ENCODE measurements at regions not wholly inside any gene's neighbourhood (a gene's known extent, or its start where the extent isn't known, plus 50 kb on each side); places are given as distances from the start of the nearest gene placed in this dataset.
"Not testable (repeated sequence)": the region's sequence is repeated elsewhere in the genome, so short reads cannot be mapped to it uniquely, and the experiment has no call there.

GRCh38 chr14:87797001-87797400, 196.0 kb downstream of the GALC start:
- Histone ChIP-seq H3K9me3 (ENCODE audit: low read depth, low read length) (no peaks in the 10 kb centered on the region), H3K4me3 (ENCODE audit: low read length) (no peak overlapping the region), H3K27me3 (ENCODE audit: insufficient read depth, low read length) (no peaks in the 10 kb centered on the region), H3K4me1 (ENCODE audit: insufficient read depth, low read length) (no peaks in the 10 kb centered on the region)

GRCh38 chr14:87794561-87794960, 198.4 kb downstream of the GALC start:
- Histone ChIP-seq H3K27me3 (ENCODE audit: insufficient read depth, low read length) (no peaks in the 10 kb centered on the region), H3K4me1 (ENCODE audit: insufficient read depth, low read length) (no peaks in the 10 kb centered on the region), H3K4me3 (ENCODE audit: low read length) (no peak overlapping the region)

GRCh38 chr14:87785897-87786296, 207.1 kb downstream of the GALC start:
- no peaks in the 10 kb centered on the region for H3K4me1 ChIP-seq (ENCODE audit: insufficient read depth, low read length)
- no peaks in the 10 kb centered on the region for H3K9me3 ChIP-seq (ENCODE audit: low read depth, low read length)
- H3K27me3 ChIP-seq (ENCODE audit: insufficient read depth, low read length), result no peaks in the 10 kb centered on the region
- no peak overlapping the region for H3K4me3 ChIP-seq (ENCODE audit: low read length)

More at GRCh38 chr14:87794561-87794960, 198.4 kb downstream of the GALC start:
- no peaks in the 10 kb centered on the region for H3K9me3 ChIP-seq (ENCODE audit: low read depth, low read length)

- H3K4me1 ChIP-seq (ENCODE audit: insufficient read depth, low read length), result no peaks in the 10 kb centered on the region
- no peak overlapping the region for H3K4me3 ChIP-seq (ENCODE audit: low read length)
- no peaks in the 10 kb centered on the region for H3K27me3 ChIP-seq (ENCODE audit: insufficient read depth, low read length)
- no peaks in the 10 kb centered on the region for H3K9me3 ChIP-seq (ENCODE audit: low read depth, low read length)
Observed at GRCh38 chr14:87784386-87784785, 208.6 kb downstream of the GALC start.

GRCh38 chr14:87783071-87783470, 209.9 kb downstream of the GALC start:
- Histone ChIP-seq H3K9me3 (ENCODE audit: low read depth, low read length) (no peaks in the 10 kb centered on the region), H3K4me3 (ENCODE audit: low read length) (no peak overlapping the region), H3K4me1 (ENCODE audit: insufficient read depth, low read length) (no peaks in the 10 kb centered on the region), H3K27me3 (ENCODE audit: insufficient read depth, low read length) (no peaks in the 10 kb centered on the region)

- H3K9me3 ChIP-seq (ENCODE audit: low read depth, low read length), result no peaks in the 10 kb centered on the region
- H3K27me3 ChIP-seq (ENCODE audit: insufficient read depth, low read length), result no peaks in the 10 kb centered on the region
- H3K4me1 ChIP-seq (ENCODE audit: insufficient read depth, low read length), result no peaks in the 10 kb centered on the region
- H3K4me3 ChIP-seq (ENCODE audit: low read length), result no peak overlapping the region
Observed at GRCh38 chr14:87772854-87773253, 220.1 kb downstream of the GALC start.

GRCh38 chr14:87767567-87767901, 225.4 kb downstream of the GALC start:
- H3K27me3 ChIP-seq (ENCODE audit: insufficient read depth, low read length), result no peaks in the 10 kb centered on the region
- no peak overlapping the region for H3K4me3 ChIP-seq (ENCODE audit: low read length)
- no peaks in the 10 kb centered on the region for H3K9me3 ChIP-seq (ENCODE audit: low read depth, low read length)
- H3K4me1 ChIP-seq (ENCODE audit: insufficient read depth, low read length), result no peaks in the 10 kb centered on the region

GRCh38 chr14:87758876-87759275, 234.1 kb downstream of the GALC start:
- H3K27me3 ChIP-seq (ENCODE audit: insufficient read depth, low read length), result no peaks in the 10 kb centered on the region
- no peaks in the 10 kb centered on the region for H3K4me1 ChIP-seq (ENCODE audit: insufficient read depth, low read length)
- H3K4me3 ChIP-seq (ENCODE audit: low read length), result no peak overlapping the region
- no peaks in the 10 kb centered on the region for H3K9me3 ChIP-seq (ENCODE audit: low read depth, low read length)

GRCh38 chr14:87756661-87757060, 236.3 kb downstream of the GALC start:
- no peaks in the 10 kb centered on the region for H3K27me3 ChIP-seq (ENCODE audit: insufficient read depth, low read length)
- no peaks in the 10 kb centered on the region for H3K9me3 ChIP-seq (ENCODE audit: low read depth, low read length)
- H3K4me1 ChIP-seq (ENCODE audit: insufficient read depth, low read length), result no peaks in the 10 kb centered on the region
- H3K4me3 ChIP-seq (ENCODE audit: low read length), result no peak overlapping the region

GRCh38 chr14:87754520-87755223, 238.3 kb downstream of the GALC start:
- H3K9me3 ChIP-seq (ENCODE audit: low read depth, low read length), result no peaks in the 10 kb centered on the region
- no peaks in the 10 kb centered on the region for H3K27me3 ChIP-seq (ENCODE audit: insufficient read depth, low read length)
- H3K4me1 ChIP-seq (ENCODE audit: insufficient read depth, low read length), result no peaks in the 10 kb centered on the region
- H3K4me3 ChIP-seq (ENCODE audit: low read length), result no peak overlapping the region

GRCh38 chr14:87748558-87748957, 244.4 kb downstream of the GALC start:
- H3K9me3 ChIP-seq (ENCODE audit: low read depth, low read length), result no peaks in the 10 kb centered on the region
- no peaks in the 10 kb centered on the region for H3K27me3 ChIP-seq (ENCODE audit: insufficient read depth, low read length)
- H3K4me1 ChIP-seq (ENCODE audit: insufficient read depth, low read length), result no peaks in the 10 kb centered on the region
- H3K4me3 ChIP-seq (ENCODE audit: low read length), result no peak overlapping the region

- no peak overlapping the region for H3K4me3 ChIP-seq (ENCODE audit: low read length)
- H3K4me1 ChIP-seq (ENCODE audit: insufficient read depth, low read length), result no peaks in the 10 kb centered on the region
- H3K9me3 ChIP-seq (ENCODE audit: low read depth, low read length), result no peaks in the 10 kb centered on the region
- H3K27me3 ChIP-seq (ENCODE audit: insufficient read depth, low read length), result no peaks in the 10 kb centered on the region
Observed at GRCh38 chr14:87745507-87746118, 247.4 kb downstream of the GALC start.

GRCh38 chr14:87734577-87735360, 258.2 kb downstream of the GALC start:
- H3K9me3 ChIP-seq (ENCODE audit: low read depth, low read length); H3K4me1 ChIP-seq (ENCODE audit: insufficient read depth, low read length); H3K27me3 ChIP-seq (ENCODE audit: insufficient read depth, low read length); H3K4me3 ChIP-seq (ENCODE audit: low read length): not testable (repeated sequence)

- not testable (repeated sequence) for H3K9me3 ChIP-seq (ENCODE audit: low read depth, low read length); H3K4me3 ChIP-seq (ENCODE audit: low read length); H3K27me3 ChIP-seq (ENCODE audit: insufficient read depth, low read length); H3K4me1 ChIP-seq (ENCODE audit: insufficient read depth, low read length)
Observed at GRCh38 chr14:87733115-87733514, 259.9 kb downstream of the GALC start.

- H3K9me3 ChIP-seq (ENCODE audit: low read depth, low read length), result no peaks in the 10 kb centered on the region
- no peaks in the 10 kb centered on the region for H3K27me3 ChIP-seq (ENCODE audit: insufficient read depth, low read length)
- no peak overlapping the region for H3K4me3 ChIP-seq (ENCODE audit: low read length)
- no peaks in the 10 kb centered on the region for H3K4me1 ChIP-seq (ENCODE audit: insufficient read depth, low read length)
Observed at GRCh38 chr14:87732562-87732961, 260.4 kb downstream of the GALC start.
